ENCODE measurements at regions not wholly inside any gene's neighbourhood (a gene's known extent, or its start where the extent isn't known, plus 50 kb on each side); places are given as distances from the start of the nearest gene placed in this dataset.

GRCh38 chr3:118525077-118525476, 509.6 kb downstream of the IGSF11 start:
- Histone ChIP-seq H3K27ac (ENCODE audit: low read depth in 1 of 2, low read length in 2 of 2) (no peak overlapping the region), H3K9me3 (ENCODE audit: control insufficient read depth in 1 of 2, insufficient read depth in 1 of 2, low read length in 2 of 2) (peaks cover 0 to 3% of the 10 kb centered on the region in 2 experiments), H3K4me3 (ENCODE audit: low read length) (no peak overlapping the region), H3K27me3 (ENCODE audit: control insufficient read depth in 1 of 2, insufficient read depth in 2 of 2, low read length in 2 of 2) (no peaks in the 10 kb centered on the region), H3K4me1 (ENCODE audit: insufficient read depth, low read length) (no peaks in the 10 kb centered on the region), H3K36me3 (ENCODE audit: insufficient read depth, low read length) (no peaks in the 10 kb centered on the region)
- Mint-ChIP-seq H3K9me3 (peaks cover 10% of the 10 kb centered on the region), H3K36me3 (ENCODE audit: low read depth) (no peaks in the 10 kb centered on the region), H3K27me3 (no peaks in the 10 kb centered on the region), H3K4me1 (ENCODE audit: low read depth) (no peaks in the 10 kb centered on the region), H3K27ac (no peak overlapping the region), H3K4me3 (no peak overlapping the region)
- ATAC-seq (ENCODE audit: poor library complexity), result no peak
- CTCF ChIA-PET, result no interaction called here
- POLR2A ChIA-PET, result no interaction called here
- intact Hi-C loops (cut with DNase I, micrococcal nuclease), result no loop called here
- no peak for TF ChIP-seq CTCF (IDR thresholded peaks at IDR 0.05)
- no peak for DNase-seq

DNA sequence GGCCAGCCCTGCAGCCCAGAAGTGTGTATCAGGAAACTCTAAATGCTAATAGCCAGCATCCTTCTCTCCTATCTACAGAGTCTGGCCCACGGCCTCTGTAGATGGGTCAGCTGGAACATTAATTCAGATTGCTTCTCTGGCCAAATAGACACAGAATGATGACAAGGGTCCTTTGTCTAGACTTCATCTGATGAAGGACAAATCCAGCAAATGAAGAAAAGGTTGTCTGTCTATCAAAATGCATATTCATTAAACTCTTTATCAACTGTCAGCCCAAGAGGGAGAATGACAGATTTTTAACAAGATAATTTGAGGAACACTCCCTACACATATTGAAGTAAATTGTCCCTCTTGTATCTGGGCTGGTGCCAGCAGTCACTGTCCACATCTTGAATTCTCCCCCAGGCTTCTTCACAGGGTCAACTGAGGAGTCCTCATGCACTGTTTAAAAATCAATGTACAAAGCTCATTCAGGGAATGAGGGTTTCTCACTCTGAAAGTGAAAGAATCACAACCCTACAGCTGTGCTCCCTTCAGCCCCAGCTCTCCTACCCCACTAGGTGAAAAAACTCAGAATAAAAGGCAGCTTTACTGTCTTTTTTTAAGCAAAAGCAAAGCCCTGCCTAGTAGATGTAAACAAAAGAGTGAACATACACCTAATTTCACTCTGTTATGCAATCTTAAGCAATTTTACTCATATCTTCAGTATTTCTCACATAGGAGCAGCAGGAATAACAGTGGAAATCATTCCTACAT, 507.7 kb downstream of the IGSF11 start:
- ATAC-seq (ENCODE audit: poor library complexity) (no peak), DNase-seq (no peak)
- Mint-ChIP-seq H3K9me3 (peaks cover 5% of the 10 kb centered on the region), H3K27ac (no peak overlapping the region), H3K27me3 (no peaks in the 10 kb centered on the region), H3K36me3 (ENCODE audit: low read depth) (no peaks in the 10 kb centered on the region), H3K4me3 (no peak overlapping the region), H3K4me1 (ENCODE audit: low read depth) (no peaks in the 10 kb centered on the region)
- Histone ChIP-seq H3K27ac (ENCODE audit: low read depth in 1 of 2, low read length in 2 of 2) (no peak overlapping the region), H3K9me3 (ENCODE audit: control insufficient read depth in 1 of 2, insufficient read depth in 1 of 2, low read length in 2 of 2) (peaks cover 0 to 3% of the 10 kb centered on the region in 2 experiments), H3K36me3 (ENCODE audit: insufficient read depth, low read length) (no peaks in the 10 kb centered on the region), H3K4me3 (ENCODE audit: low read length) (no peak overlapping the region), H3K27me3 (ENCODE audit: control insufficient read depth in 1 of 2, insufficient read depth in 2 of 2, low read length in 2 of 2) (no peaks in the 10 kb centered on the region), H3K4me1 (ENCODE audit: insufficient read depth, low read length) (no peaks in the 10 kb centered on the region)
- TF ChIP-seq CTCF (IDR thresholded peaks at IDR 0.05), result no peak
- POLR2A ChIA-PET, result no interaction called here
- intact Hi-C loops (cut with DNase I, micrococcal nuclease), result no loop called here
- CTCF ChIA-PET, result no interaction called here

DNA sequence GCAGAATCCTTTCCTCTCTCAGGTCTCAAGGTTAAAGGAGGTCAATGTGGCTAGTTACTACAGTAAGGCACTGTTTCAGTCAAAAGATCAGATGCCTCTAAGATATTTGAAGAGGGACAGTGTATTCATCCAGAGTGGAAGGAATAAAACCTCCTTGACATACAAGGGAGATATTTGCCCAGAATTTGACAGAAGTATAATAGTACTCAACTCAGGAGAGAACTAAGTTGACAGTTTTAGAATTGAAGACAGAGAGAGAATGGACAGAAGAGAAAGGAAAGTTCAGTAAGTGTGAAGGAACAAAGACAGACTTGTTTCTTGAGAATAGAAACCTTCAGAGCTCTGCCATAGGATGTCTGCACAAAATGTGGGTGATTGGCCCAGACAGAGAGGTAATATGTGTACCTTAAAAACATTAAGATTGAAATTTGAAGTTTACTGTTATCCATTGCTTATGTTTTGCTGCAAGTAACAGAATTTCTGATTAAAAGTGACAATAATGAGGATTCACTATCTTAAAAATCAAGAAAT, 507.1 kb downstream of the IGSF11 start:
- DNase-seq, result no peak
- H3K4me1 ChIP-seq (ENCODE audit: insufficient read depth, low read length), result no peaks in the 10 kb centered on the region
- H3K27ac ChIP-seq (ENCODE audit: low read depth in 1 of 2, low read length in 2 of 2), result no peak overlapping the region
- intact Hi-C loops (cut with DNase I, micrococcal nuclease), result no loop called here
- H3K36me3 ChIP-seq (ENCODE audit: insufficient read depth, low read length), result no peaks in the 10 kb centered on the region
- no peak for TF ChIP-seq CTCF (IDR thresholded peaks at IDR 0.05)
- H3K9me3 Mint-ChIP-seq, result peaks cover 5% of the 10 kb centered on the region
- CTCF ChIA-PET, result no interaction called here
- H3K27me3 ChIP-seq (ENCODE audit: control insufficient read depth in 1 of 2, insufficient read depth in 2 of 2, low read length in 2 of 2), result no peaks in the 10 kb centered on the region
- H3K27ac Mint-ChIP-seq, result no peak overlapping the region
- H3K4me1 Mint-ChIP-seq (ENCODE audit: low read depth), result no peaks in the 10 kb centered on the region
- no peak for ATAC-seq (ENCODE audit: poor library complexity)
- POLR2A ChIA-PET, result no interaction called here
- no peaks in the 10 kb centered on the region for H3K36me3 Mint-ChIP-seq (ENCODE audit: low read depth)
- no peaks in the 10 kb centered on the region for H3K27me3 Mint-ChIP-seq
- peaks cover 0 to 3% of the 10 kb centered on the region in 2 experiments for H3K9me3 ChIP-seq (ENCODE audit: control insufficient read depth in 1 of 2, insufficient read depth in 1 of 2, low read length in 2 of 2)
- no peak overlapping the region for H3K4me3 Mint-ChIP-seq
- H3K4me3 ChIP-seq (ENCODE audit: low read length), result no peak overlapping the region

All from CD4-positive, alpha-beta T cell (primary cell).